H1 (cell line): ENCODE measurements at regions not wholly inside any gene's neighbourhood (a gene's known extent, or its start where the extent isn't known, plus 50 kb on each side); places are given as distances from the start of the nearest gene placed in this dataset.

Source experiments
- TF ChIP-seq, protein P1 (sequence below): fragments of 300-600 bp; sonication (generic); IDR thresholded peaks from 2 replicates; pipeline ENCODE4 v1.7.1; 2012; ENCODE audit warnings: low read length, moderate library complexity, mild to moderate bottlenecking, inconsistent platforms; ENCODE audit not compliant: insufficient replicate concordance

DNA sequence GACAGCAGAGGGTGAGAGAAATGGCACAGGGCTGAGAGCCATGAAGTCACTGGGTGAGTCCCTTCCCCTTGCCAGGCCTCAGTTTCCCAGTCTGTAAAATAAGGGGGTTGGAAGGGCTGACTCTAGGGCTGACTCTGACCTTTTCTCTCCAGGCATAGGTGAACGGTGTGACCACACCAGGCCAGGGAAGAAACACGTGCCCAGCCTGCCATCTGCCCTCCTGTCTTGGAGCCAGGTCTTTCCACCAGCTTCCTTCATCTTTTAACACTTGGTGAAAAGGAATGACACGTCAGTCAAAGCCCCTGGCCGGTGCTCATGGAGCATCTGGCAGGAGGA lies 74.4 kb downstream of the CPN2 start (continued):
- TF ChIP-seq, protein P1, sequence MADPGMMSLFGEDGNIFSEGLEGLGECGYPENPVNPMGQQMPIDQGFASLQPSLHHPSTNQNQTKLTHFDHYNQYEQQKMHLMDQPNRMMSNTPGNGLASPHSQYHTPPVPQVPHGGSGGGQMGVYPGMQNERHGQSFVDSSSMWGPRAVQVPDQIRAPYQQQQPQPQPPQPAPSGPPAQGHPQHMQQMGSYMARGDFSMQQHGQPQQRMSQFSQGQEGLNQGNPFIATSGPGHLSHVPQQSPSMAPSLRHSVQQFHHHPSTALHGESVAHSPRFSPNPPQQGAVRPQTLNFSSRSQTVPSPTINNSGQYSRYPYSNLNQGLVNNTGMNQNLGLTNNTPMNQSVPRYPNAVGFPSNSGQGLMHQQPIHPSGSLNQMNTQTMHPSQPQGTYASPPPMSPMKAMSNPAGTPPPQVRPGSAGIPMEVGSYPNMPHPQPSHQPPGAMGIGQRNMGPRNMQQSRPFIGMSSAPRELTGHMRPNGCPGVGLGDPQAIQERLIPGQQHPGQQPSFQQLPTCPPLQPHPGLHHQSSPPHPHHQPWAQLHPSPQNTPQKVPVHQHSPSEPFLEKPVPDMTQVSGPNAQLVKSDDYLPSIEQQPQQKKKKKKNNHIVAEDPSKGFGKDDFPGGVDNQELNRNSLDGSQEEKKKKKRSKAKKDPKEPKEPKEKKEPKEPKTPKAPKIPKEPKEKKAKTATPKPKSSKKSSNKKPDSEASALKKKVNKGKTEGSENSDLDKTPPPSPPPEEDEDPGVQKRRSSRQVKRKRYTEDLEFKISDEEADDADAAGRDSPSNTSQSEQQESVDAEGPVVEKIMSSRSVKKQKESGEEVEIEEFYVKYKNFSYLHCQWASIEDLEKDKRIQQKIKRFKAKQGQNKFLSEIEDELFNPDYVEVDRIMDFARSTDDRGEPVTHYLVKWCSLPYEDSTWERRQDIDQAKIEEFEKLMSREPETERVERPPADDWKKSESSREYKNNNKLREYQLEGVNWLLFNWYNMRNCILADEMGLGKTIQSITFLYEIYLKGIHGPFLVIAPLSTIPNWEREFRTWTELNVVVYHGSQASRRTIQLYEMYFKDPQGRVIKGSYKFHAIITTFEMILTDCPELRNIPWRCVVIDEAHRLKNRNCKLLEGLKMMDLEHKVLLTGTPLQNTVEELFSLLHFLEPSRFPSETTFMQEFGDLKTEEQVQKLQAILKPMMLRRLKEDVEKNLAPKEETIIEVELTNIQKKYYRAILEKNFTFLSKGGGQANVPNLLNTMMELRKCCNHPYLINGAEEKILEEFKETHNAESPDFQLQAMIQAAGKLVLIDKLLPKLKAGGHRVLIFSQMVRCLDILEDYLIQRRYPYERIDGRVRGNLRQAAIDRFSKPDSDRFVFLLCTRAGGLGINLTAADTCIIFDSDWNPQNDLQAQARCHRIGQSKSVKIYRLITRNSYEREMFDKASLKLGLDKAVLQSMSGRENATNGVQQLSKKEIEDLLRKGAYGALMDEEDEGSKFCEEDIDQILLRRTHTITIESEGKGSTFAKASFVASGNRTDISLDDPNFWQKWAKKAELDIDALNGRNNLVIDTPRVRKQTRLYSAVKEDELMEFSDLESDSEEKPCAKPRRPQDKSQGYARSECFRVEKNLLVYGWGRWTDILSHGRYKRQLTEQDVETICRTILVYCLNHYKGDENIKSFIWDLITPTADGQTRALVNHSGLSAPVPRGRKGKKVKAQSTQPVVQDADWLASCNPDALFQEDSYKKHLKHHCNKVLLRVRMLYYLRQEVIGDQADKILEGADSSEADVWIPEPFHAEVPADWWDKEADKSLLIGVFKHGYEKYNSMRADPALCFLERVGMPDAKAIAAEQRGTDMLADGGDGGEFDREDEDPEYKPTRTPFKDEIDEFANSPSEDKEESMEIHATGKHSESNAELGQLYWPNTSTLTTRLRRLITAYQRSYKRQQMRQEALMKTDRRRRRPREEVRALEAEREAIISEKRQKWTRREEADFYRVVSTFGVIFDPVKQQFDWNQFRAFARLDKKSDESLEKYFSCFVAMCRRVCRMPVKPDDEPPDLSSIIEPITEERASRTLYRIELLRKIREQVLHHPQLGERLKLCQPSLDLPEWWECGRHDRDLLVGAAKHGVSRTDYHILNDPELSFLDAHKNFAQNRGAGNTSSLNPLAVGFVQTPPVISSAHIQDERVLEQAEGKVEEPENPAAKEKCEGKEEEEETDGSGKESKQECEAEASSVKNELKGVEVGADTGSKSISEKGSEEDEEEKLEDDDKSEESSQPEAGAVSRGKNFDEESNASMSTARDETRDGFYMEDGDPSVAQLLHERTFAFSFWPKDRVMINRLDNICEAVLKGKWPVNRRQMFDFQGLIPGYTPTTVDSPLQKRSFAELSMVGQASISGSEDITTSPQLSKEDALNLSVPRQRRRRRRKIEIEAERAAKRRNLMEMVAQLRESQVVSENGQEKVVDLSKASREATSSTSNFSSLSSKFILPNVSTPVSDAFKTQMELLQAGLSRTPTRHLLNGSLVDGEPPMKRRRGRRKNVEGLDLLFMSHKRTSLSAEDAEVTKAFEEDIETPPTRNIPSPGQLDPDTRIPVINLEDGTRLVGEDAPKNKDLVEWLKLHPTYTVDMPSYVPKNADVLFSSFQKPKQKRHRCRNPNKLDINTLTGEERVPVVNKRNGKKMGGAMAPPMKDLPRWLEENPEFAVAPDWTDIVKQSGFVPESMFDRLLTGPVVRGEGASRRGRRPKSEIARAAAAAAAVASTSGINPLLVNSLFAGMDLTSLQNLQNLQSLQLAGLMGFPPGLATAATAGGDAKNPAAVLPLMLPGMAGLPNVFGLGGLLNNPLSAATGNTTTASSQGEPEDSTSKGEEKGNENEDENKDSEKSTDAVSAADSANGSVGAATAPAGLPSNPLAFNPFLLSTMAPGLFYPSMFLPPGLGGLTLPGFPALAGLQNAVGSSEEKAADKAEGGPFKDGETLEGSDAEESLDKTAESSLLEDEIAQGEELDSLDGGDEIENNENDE: no peak
